DOHH2 (cell line): ENCODE measurements at regions not wholly inside any gene's neighbourhood (a gene's known extent, or its start where the extent isn't known, plus 50 kb on each side); places are given as distances from the start of the nearest gene placed in this dataset.

Experiments
- CTCF ChIP-seq: fragments of 200-600 bp; sonication (generic); IDR thresholded peaks from one replicate; pipeline ENCODE4 v1.5.1; 2014; ENCODE audit warnings: antibody characterized with exemption, mild to moderate bottlenecking, low read depth, low read length; ENCODE audit not compliant: poor library complexity, severe bottlenecking
- EZH2phosphoT487 ChIP-seq: fragments of 200-600 bp; sonication (generic); IDR thresholded peaks from 2 replicates; pipeline ENCODE4 v1.6.1; 2017; ENCODE audit warnings: borderline replicate concordance, mild to moderate bottlenecking, antibody characterized with exemption, low read length, moderate library complexity, mixed read lengths

- TF ChIP-seq CTCF (no peak), EZH2phosphoT487 (no peak)
These were observed 79.9 kb downstream of the CPZ start for GRCh38 chr4:8672486-8672885.
